ENCODE measurements at regions not wholly inside any gene's neighbourhood (a gene's known extent, or its start where the extent isn't known, plus 50 kb on each side); places are given as distances from the start of the nearest gene placed in this dataset.

DNA sequence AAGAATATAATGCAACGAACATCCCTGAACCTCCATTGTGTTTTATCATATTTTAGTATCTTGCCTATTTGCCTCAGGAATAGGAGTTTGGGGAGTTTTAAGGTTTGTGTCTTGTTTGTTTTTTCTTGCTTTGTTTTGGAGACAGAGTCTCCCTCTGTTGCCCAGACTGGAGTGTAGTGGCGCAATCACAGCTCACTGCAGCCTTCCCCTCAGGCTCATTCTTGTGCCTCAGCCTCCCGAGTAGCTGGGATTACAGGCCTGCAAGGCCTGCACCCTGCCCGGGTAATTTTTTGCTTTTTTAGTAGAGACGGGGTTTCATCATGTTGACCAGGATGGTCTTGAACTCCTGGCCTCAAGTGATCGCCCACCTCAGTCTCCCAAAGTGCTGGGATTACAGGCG, 63.3 kb upstream of the CARMIL1 start:
- TF ChIP-seq, protein P1, sequence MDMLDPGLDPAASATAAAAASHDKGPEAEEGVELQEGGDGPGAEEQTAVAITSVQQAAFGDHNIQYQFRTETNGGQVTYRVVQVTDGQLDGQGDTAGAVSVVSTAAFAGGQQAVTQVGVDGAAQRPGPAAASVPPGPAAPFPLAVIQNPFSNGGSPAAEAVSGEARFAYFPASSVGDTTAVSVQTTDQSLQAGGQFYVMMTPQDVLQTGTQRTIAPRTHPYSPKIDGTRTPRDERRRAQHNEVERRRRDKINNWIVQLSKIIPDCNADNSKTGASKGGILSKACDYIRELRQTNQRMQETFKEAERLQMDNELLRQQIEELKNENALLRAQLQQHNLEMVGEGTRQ (CRISPR knock-in tag; IDR thresholded peaks at IDR 0.05), result no peak
- TF ChIP-seq, protein P2, sequence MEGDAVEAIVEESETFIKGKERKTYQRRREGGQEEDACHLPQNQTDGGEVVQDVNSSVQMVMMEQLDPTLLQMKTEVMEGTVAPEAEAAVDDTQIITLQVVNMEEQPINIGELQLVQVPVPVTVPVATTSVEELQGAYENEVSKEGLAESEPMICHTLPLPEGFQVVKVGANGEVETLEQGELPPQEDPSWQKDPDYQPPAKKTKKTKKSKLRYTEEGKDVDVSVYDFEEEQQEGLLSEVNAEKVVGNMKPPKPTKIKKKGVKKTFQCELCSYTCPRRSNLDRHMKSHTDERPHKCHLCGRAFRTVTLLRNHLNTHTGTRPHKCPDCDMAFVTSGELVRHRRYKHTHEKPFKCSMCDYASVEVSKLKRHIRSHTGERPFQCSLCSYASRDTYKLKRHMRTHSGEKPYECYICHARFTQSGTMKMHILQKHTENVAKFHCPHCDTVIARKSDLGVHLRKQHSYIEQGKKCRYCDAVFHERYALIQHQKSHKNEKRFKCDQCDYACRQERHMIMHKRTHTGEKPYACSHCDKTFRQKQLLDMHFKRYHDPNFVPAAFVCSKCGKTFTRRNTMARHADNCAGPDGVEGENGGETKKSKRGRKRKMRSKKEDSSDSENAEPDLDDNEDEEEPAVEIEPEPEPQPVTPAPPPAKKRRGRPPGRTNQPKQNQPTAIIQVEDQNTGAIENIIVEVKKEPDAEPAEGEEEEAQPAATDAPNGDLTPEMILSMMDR (IDR thresholded peaks at IDR 0.05), result no peak
- no peak for TF ChIP-seq ZNF416 (CRISPR knock-in tag; IDR thresholded peaks at IDR 0.05)
- TF ChIP-seq, protein P3, sequence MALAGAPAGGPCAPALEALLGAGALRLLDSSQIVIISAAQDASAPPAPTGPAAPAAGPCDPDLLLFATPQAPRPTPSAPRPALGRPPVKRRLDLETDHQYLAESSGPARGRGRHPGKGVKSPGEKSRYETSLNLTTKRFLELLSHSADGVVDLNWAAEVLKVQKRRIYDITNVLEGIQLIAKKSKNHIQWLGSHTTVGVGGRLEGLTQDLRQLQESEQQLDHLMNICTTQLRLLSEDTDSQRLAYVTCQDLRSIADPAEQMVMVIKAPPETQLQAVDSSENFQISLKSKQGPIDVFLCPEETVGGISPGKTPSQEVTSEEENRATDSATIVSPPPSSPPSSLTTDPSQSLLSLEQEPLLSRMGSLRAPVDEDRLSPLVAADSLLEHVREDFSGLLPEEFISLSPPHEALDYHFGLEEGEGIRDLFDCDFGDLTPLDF (CRISPR knock-in tag; IDR thresholded peaks at IDR 0.05), result no peak
- TF ChIP-seq, protein P4, sequence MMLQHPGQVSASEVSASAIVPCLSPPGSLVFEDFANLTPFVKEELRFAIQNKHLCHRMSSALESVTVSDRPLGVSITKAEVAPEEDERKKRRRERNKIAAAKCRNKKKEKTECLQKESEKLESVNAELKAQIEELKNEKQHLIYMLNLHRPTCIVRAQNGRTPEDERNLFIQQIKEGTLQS (CRISPR knock-in tag; conservative IDR thresholded peaks at IDR 0.05), result no peak
- no peak for TF ChIP-seq ZBTB21 (CRISPR knock-in tag; IDR thresholded peaks at IDR 0.05; ENCODE audit: borderline replicate concordance)
- TF ChIP-seq ZNF232 (CRISPR knock-in tag; IDR thresholded peaks at IDR 0.05), result no peak
- no peak for TF ChIP-seq TEAD4 (CRISPR knock-in tag; IDR thresholded peaks at IDR 0.05)
- no peak for TF ChIP-seq ESRRA (CRISPR knock-in tag; IDR thresholded peaks at IDR 0.05; ENCODE audit: borderline replicate concordance)
- TF ChIP-seq, protein P5, sequence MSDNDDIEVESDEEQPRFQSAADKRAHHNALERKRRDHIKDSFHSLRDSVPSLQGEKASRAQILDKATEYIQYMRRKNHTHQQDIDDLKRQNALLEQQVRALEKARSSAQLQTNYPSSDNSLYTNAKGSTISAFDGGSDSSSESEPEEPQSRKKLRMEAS (CRISPR knock-in tag; IDR thresholded peaks at IDR 0.05), result no peak
- no peak for TF ChIP-seq NR2C2 (CRISPR knock-in tag; IDR thresholded peaks at IDR 0.05)
- TF ChIP-seq, protein P6, sequence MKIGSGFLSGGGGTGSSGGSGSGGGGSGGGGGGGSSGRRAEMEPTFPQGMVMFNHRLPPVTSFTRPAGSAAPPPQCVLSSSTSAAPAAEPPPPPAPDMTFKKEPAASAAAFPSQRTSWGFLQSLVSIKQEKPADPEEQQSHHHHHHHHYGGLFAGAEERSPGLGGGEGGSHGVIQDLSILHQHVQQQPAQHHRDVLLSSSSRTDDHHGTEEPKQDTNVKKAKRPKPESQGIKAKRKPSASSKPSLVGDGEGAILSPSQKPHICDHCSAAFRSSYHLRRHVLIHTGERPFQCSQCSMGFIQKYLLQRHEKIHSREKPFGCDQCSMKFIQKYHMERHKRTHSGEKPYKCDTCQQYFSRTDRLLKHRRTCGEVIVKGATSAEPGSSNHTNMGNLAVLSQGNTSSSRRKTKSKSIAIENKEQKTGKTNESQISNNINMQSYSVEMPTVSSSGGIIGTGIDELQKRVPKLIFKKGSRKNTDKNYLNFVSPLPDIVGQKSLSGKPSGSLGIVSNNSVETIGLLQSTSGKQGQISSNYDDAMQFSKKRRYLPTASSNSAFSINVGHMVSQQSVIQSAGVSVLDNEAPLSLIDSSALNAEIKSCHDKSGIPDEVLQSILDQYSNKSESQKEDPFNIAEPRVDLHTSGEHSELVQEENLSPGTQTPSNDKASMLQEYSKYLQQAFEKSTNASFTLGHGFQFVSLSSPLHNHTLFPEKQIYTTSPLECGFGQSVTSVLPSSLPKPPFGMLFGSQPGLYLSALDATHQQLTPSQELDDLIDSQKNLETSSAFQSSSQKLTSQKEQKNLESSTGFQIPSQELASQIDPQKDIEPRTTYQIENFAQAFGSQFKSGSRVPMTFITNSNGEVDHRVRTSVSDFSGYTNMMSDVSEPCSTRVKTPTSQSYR (CRISPR knock-in tag; IDR thresholded peaks at IDR 0.05), result no peak

Data from WTC11 (cell line).